SH-SY5Y (cell line): ENCODE measurements at regions not wholly inside any gene's neighbourhood (a gene's known extent, or its start where the extent isn't known, plus 50 kb on each side); places are given as distances from the start of the nearest gene placed in this dataset.

Experiments
- GATA2 ChIP-seq: IDR thresholded peaks from 2 replicates; pipeline ENCODE4 v1.6.1; 2011; ENCODE audit warnings: mild to moderate bottlenecking, low read depth, low read length
- GATA3 ChIP-seq: IDR thresholded peaks from 2 replicates; pipeline ENCODE4 v1.6.1; 2011; ENCODE audit warnings: low read depth, mild to moderate bottlenecking, low read length, moderate library complexity

- no peak for TF ChIP-seq GATA2
- no peak for TF ChIP-seq GATA3
Observed at GRCh38 chr11:128026596-128026995, 560.8 kb downstream of the ETS1 start.
